Prostate gland (tissue), 2 donors: ENCODE measurements at regions not wholly inside any gene's neighbourhood (a gene's known extent, or its start where the extent isn't known, plus 50 kb on each side); places are given as distances from the start of the nearest gene placed in this dataset.

Source experiments
- CTCF ChIP-seq, 4 experiments: fragments of 200-600 bp in 2 of 4; fragments of 450-650 bp in 2 of 4; sonication (generic) in 2 of 4; IDR thresholded peaks; 1 replicate in 3 of 4; 2 replicates in 1 of 4; pipeline ENCODE4 v1.5.1; 2016 to 2019; ENCODE audit warnings: antibody characterized with exemption in 4 of 4, mild to moderate bottlenecking in 2 of 4, moderate library complexity in 2 of 4
- POLR2A ChIP-seq: fragments of 450-650 bp; IDR thresholded peaks from one replicate; pipeline ENCODE4 v1.6.1; 2016; ENCODE audit warnings: antibody characterized with exemption, mild to moderate bottlenecking
- POLR2AphosphoS5 ChIP-seq: sonication (generic); formaldehyde crosslinking; IDR thresholded peaks from one replicate; pipeline ENCODE4 v1.6.1; 2017; ENCODE audit warnings: antibody characterized with exemption

GRCh38 chr6:112478036-112478435 is 130.9 kb downstream of the RFPL4B start:
- TF ChIP-seq CTCF (IDR thresholded peaks at IDR 0.05) (no peak), POLR2A (no peak), POLR2AphosphoS5 (no peak)
